Activated CD8-positive, alpha-beta memory T cell treated with anti-CD3 and anti-CD28 coated beads for 36 hours (primary cell): ENCODE measurements at regions not wholly inside any gene's neighbourhood (a gene's known extent, or its start where the extent isn't known, plus 50 kb on each side); places are given as distances from the start of the nearest gene placed in this dataset.
"Not testable (repeated sequence)": the region's sequence is repeated elsewhere in the genome, so short reads cannot be mapped to it uniquely, and the experiment has no call there.

Experiments
- CTCF ChIA-PET: fragments of 350-600 bp; sonication (Branson Sonifier 250); formaldehyde crosslinking; loops from one replicate; lab custom pipeline; 2021; ENCODE audit warnings: antibody characterized with exemption; lab: Charles Lee
- POLR2A ChIA-PET: fragments of 350-600 bp; sonication (Branson Sonifier 250); formaldehyde crosslinking; loops from one replicate; lab custom pipeline; 2021; ENCODE audit warnings: antibody characterized with exemption; lab: Charles Lee

DNA sequence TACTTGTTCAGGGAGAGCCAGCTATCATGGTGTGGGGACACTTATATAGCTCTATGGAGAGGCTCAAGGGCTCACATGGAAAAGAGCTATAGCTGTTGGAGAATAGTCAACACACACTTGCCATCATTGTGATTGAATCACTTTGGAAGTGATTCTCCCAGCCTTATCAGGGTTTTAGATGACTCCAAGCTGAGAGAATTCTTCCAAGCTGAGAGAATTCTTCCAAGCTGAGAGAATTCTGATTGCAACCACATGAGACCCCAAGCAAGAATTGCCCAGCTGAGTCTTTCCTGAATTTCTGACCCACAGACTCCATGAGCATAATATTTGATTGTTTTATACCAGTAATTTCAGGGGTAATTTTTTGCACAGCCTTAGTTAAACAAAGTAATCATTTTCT, 1318.3 kb upstream of the RAG2 start:
- ChIA-PET POLR2A (no interaction called here), CTCF (no interaction called here)

GRCh38 chr11:37914859-37915258, 1316.8 kb upstream of the RAG2 start:
- CTCF ChIA-PET: no interaction called here
- POLR2A ChIA-PET: no interaction called here

GRCh38 chr11:37908219-37908548, 1310.1 kb upstream of the RAG2 start:
- CTCF ChIA-PET: no interaction called here
- POLR2A ChIA-PET: no interaction called here

DNA sequence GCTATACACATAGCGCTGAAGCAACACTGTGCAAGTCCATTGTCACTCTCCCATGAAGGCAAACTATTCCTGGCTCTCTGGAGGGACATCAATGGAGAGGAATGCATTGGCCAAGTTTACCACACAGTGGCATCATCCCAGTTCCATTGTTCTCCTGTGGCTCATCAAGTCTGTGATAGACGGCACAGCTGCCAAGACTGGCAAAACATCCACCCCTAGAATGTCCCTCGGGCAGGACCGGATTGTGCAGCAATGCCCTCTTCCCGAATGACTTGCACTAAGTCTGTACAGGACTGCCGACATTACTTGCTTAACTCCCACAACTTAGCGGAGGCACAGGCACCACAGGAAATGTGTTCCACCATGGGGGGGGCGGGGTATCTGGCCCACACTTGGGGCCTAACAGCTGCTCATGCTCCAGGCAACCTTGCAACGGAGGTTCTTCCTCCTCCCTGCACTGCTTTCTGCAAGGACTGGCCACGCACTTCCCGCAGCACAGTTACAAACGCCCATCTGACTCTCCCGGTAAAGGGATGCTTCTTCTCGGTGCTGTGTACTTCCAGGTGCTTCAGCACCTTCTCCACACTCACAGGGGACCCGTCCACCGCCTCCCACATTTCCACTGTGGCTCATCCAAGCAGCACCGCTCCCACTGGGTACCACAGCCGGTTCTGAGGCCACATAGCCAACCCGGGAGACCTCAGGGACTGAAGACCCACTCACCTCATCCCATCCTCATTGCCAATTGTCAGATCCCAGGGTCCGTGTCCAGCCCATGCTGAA, 1309.6 kb upstream of the RAG2 start:
- ChIA-PET CTCF (no interaction called here), POLR2A (no interaction called here)

DNA sequence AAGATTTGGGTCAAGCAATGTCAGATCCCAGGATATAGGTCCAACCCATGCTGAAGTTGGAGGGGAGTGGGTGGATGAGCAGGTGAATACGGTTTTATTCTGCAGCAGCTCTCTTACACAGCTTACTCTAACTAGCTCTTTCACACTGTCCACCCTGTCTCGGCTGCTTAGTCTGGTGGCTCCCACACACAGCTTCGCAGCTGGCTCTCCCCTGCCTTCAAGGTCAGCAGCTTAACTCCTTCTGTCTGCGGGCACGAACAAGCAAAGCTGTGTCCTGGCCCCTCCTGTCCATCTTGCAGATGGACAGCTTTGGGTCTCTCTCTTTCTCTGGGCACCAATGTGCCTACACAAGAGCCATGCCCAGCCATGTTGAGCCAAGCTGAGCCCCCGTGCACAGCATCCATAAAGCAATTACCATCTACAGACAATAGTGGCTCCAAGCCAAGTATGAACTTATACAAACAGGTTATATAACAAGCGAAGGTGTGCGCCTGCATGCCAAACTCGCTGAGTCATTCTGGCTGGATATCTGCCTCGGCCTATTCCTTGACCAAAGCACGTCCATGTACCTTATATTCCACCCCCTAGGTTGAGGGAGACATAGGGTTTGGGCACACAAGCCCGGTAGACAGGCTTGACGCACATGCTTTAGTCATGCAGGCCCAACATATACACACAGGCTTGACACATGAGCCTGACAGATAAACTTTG, 1307.8 kb upstream of the RAG2 start:
- ChIA-PET CTCF (no interaction called here), POLR2A (no interaction called here)

DNA sequence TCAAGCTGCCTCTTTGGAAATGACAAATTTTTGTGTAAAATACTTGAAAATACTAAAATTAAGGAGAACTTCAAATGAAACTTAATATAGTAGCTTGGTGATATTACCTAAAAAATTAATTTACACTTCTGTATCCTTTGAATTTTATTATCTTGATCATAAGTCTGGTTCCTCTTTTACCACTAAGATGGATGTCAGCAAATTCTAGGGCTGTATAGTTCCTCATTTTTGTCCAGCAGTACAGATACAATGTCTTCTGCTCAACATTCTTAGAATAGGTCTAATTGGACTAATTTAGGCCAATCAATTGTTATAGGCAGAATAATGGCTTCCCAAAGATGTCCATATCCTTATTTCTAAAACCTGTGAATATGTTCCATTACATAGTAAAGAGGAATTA, 1298.0 kb upstream of the RAG2 start:
- ChIA-PET CTCF (no interaction called here), POLR2A (no interaction called here)

GRCh38 chr11:37881741-37882140, 1283.7 kb upstream of the RAG2 start:
- ChIA-PET POLR2A (no interaction called here), CTCF (no interaction called here)

GRCh38 chr11:37861671-37862070, 1263.6 kb upstream of the RAG2 start:
- ChIA-PET POLR2A (no interaction called here), CTCF (no interaction called here)

GRCh38 chr11:37858806-37859537, 1260.9 kb upstream of the RAG2 start:
- POLR2A ChIA-PET, CTCF ChIA-PET: not testable (repeated sequence)

DNA sequence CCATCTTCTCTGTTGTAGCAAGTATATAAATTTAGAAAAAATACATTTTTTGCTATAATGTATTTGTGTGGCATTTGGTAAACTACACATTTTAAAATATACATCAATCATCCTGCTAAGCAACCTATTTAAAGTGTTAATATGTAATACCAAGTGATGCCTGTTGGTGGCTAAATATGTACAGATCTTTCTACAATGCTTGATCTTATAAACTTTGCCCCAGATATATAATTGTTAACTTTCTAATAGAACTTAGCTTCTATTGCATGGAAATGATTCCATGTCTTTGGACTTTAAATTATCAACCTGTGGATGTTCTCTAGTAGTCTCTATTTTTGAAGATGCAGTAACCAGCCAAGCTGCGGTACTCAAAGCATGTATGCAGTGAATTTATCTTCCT, 1260.4 kb upstream of the RAG2 start:
- CTCF ChIA-PET: no interaction called here
- POLR2A ChIA-PET: no interaction called here

DNA sequence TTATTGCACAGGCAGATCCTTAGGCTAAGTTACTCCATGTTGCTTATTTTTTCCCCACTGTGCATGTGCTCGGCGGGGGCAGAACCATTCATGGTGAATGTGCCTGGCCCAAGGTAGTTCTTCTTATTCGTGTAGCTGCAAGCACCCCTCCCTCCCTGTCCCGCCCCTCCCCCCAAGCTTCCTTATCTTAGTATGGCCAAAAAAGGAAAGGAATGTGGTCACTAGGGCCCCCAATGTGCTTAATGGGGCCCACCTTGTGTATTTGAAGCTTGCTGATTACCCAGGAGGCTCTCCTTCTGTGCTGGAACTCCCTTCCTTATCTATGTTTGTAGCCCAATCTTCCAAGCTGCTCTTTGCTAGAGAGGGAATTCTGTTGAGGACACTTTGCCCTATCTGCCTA, 1259.7 kb upstream of the RAG2 start:
- POLR2A ChIA-PET: no interaction called here

DNA sequence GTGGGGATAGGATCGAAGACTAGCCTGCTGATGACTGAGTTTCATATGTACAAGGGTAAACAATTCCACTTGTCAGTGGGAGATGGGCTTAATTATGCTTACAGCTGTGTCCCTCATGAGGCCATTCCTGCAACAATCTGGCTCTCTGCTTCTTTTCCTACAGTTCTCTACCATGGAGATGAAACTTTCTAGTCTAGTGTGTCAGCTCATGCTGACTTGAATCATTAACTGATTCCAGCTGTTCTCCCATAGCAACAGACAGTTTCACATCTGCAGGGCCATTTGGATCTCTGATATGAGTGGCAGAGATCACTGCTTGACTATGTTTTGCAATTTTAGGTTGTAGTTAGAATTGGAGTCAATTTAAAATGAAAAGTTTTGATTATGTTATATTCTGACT, 1251.7 kb upstream of the RAG2 start:
- ChIA-PET CTCF (no interaction called here), POLR2A (no interaction called here)

More for the DNA sequence above, 1259.7 kb upstream of the RAG2 start:
- CTCF ChIA-PET: no interaction called here

GRCh38 chr11:37843603-37844002, 1245.6 kb upstream of the RAG2 start:
- CTCF ChIA-PET: no interaction called here
- POLR2A ChIA-PET: no interaction called here

DNA sequence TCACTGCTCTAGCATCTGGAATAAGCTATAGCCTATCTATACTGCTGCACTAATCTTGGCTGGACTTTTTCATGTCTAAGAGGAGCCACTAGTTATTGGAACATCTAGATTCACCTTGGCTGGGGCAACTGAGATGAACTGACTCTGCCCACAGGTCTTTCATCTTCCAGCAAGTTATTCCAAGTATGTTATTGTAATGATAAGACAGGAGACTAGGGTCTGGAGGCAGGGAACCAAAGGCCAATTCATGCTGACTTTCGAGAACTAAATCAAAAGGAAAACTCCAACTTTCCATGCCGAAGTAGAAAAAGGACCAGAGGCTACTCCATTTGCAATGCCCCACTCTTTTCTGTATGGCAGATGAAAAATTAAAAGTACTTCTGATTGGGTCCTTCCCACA, 1243.0 kb upstream of the RAG2 start:
- ChIA-PET CTCF (no interaction called here), POLR2A (no interaction called here)

DNA sequence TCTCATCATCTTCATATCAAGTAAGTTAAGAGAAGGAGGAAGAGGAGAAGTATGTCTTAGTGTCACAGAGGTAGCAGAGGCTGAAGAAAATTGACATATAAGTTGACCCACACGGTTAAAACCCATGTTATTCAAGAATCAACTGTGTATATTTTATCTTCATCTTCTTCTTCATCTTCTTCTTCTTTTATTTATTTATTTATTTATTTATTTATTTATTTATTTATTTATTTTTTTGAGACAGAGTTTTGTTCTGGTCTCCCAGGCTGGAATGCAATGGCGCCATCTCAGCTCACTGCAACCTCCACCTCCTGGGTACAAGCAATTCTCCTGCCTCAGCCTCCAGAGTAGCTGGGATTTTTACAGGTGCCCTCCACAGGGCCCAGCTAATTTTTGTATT, 1242.3 kb upstream of the RAG2 start:
- CTCF ChIA-PET, POLR2A ChIA-PET: not testable (repeated sequence)

- POLR2A ChIA-PET: no interaction called here
- CTCF ChIA-PET: no interaction called here
Measured at GRCh38 chr11:37830529-37830928, 1232.5 kb upstream of the RAG2 start.

- CTCF ChIA-PET: no interaction called here
- POLR2A ChIA-PET: no interaction called here
Measured at GRCh38 chr11:37817727-37818270, 1219.8 kb upstream of the RAG2 start.

GRCh38 chr11:37812281-37812880, 1214.3 kb upstream of the RAG2 start:
- ChIA-PET POLR2A (no interaction called here), CTCF (no interaction called here)

- ChIA-PET POLR2A (no interaction called here), CTCF (no interaction called here)
Measured at GRCh38 chr11:37811349-37811748, 1213.3 kb upstream of the RAG2 start.

GRCh38 chr11:37804666-37805065, 1206.6 kb upstream of the RAG2 start:
- CTCF ChIA-PET: no interaction called here
- POLR2A ChIA-PET: no interaction called here
